NOMO-1 treated with DMSO at 0.1 percent for 48 hours (cell line): ENCODE measurements at regions not wholly inside any gene's neighbourhood (a gene's known extent, or its start where the extent isn't known, plus 50 kb on each side); places are given as distances from the start of the nearest gene placed in this dataset.
"Not testable (repeated sequence)": the region's sequence is repeated elsewhere in the genome, so short reads cannot be mapped to it uniquely, and the experiment has no call there.

Experiments
- DNase-seq: peaks from one replicate; lab custom pipeline; 2025; ENCODE audit not compliant: unreplicated experiment; lab: John Stamatoyannopoulos, UW

GRCh38 chr10:131021969-131022368, 289.6 kb downstream of the TCERG1L start:
- no peak for DNase-seq

- DNase-seq = no peak
Measured at GRCh38 chr10:131022369-131022768, 289.2 kb downstream of the TCERG1L start.

GRCh38 chr10:131022981-131023380, 288.5 kb downstream of the TCERG1L start:
- DNase-seq = no peak

GRCh38 chr10:131024259-131025131, 287.0 kb downstream of the TCERG1L start:
- DNase-seq = no peak

- DNase-seq = no peak
Measured at GRCh38 chr10:131025333-131025732, 286.2 kb downstream of the TCERG1L start.

GRCh38 chr10:131027256-131027655, 284.3 kb downstream of the TCERG1L start:
- DNase-seq = no peak

- DNase-seq = no peak
Measured at GRCh38 chr10:131031346-131031745, 280.2 kb downstream of the TCERG1L start.

- DNase-seq = no peak
Measured at GRCh38 chr10:131032329-131033165, 279.0 kb downstream of the TCERG1L start.

- DNase-seq = no peak
Measured at GRCh38 chr10:131033166-131034085, 278.1 kb downstream of the TCERG1L start.

GRCh38 chr10:131034451-131034850, 277.1 kb downstream of the TCERG1L start:
- no peak for DNase-seq

GRCh38 chr10:131035779-131036178, 275.7 kb downstream of the TCERG1L start:
- no peak for DNase-seq

- no peak for DNase-seq
Measured at GRCh38 chr10:131038056-131038455, 273.5 kb downstream of the TCERG1L start.

- DNase-seq = no peak
Measured at GRCh38 chr10:131041031-131041430, 270.5 kb downstream of the TCERG1L start.

GRCh38 chr10:131041441-131041840, 270.1 kb downstream of the TCERG1L start:
- DNase-seq = no peak

- not testable (repeated sequence) for DNase-seq
Measured at GRCh38 chr10:131042015-131042414, 269.5 kb downstream of the TCERG1L start.
